Activated T-helper 1 cell treated with anti-CD3 and anti-CD28 coated beads, Interleukin-12 subunit alpha, Interleukin-12 subunit beta, Interleukin-2, Interleukin-4 antibody, amounts not matched to agents 30 ng/mL and 10 ng/mL and 1 ng/mL, durations not matched to agents 14 hours and 24 hours and 36 hours (primary cell): ENCODE measurements at regions not wholly inside any gene's neighbourhood (a gene's known extent, or its start where the extent isn't known, plus 50 kb on each side); places are given as distances from the start of the nearest gene placed in this dataset.

Source experiments
- DNase-seq: peaks from one replicate; pipeline ENCODE4 v3.0.0; 2021; ENCODE audit warnings: low spot score
- H3K27ac Mint-ChIP-seq: one replicate; pipeline ENCODE4 v1.8.0; 2021; ENCODE audit warnings: mild to moderate bottlenecking, mixed read lengths
- H3K27me3 Mint-ChIP-seq: one replicate; pipeline ENCODE4 v1.8.0; 2022; ENCODE audit warnings: mild to moderate bottlenecking, moderate library complexity, mixed read lengths; ENCODE audit not compliant: insufficient read depth
- H3K36me3 Mint-ChIP-seq: one replicate; pipeline ENCODE4 v1.8.0; 2021; ENCODE audit warnings: low read depth, mixed read lengths
- H3K4me1 Mint-ChIP-seq: one replicate; pipeline ENCODE4 v1.8.0; 2021; ENCODE audit warnings: low read depth, mixed read lengths
- H3K4me3 Mint-ChIP-seq: one replicate; pipeline ENCODE4 v1.8.0; 2021; ENCODE audit warnings: mild to moderate bottlenecking, moderate library complexity, mixed read lengths
- H3K9me3 Mint-ChIP-seq: one replicate; pipeline ENCODE4 v1.8.0; 2021; ENCODE audit warnings: mixed read lengths
- intact Hi-C: fragments of 100-400 bp; cut with micrococcal nuclease; formaldehyde crosslinking; loops from one replicate; pipeline ENCODE4 v1.15.1; 2024

GRCh38 chr12:88437226-88437625 is 143.0 kb downstream of the KITLG start:
- intact Hi-C loops: no loop called here
- no peak for DNase-seq
- no peaks in the 10 kb centered on the region for H3K9me3 Mint-ChIP-seq
- H3K4me1 Mint-ChIP-seq: no peaks in the 10 kb centered on the region
- H3K27ac Mint-ChIP-seq: no peak overlapping the region
- no peaks in the 10 kb centered on the region for H3K36me3 Mint-ChIP-seq
- H3K27me3 Mint-ChIP-seq: peaks cover 4% of the 10 kb centered on the region
- H3K4me3 Mint-ChIP-seq: no peak overlapping the region
